Fibroblast of lung (primary cell): ENCODE measurements at regions not wholly inside any gene's neighbourhood (a gene's known extent, or its start where the extent isn't known, plus 50 kb on each side); places are given as distances from the start of the nearest gene placed in this dataset.

Experiments used
- CTCF ChIP-seq, 2 donors: IDR thresholded peaks in 1 of 2; conservative IDR thresholded peaks in 1 of 2; 1 replicate in 1 of 2; 2 replicates in 1 of 2; pipeline ENCODE4 v1.5.1; 2011 to 2012; ENCODE audit warnings: low read length in 2 of 2, control low read depth in 1 of 2, inconsistent platforms in 1 of 2, low read depth in 1 of 2, mild to moderate bottlenecking in 1 of 2
- EZH2 ChIP-seq: IDR thresholded peaks from 2 replicates; pipeline ENCODE4 v1.5.1; 2012; ENCODE audit warnings: low read length, control low read depth, mild to moderate bottlenecking; ENCODE audit errors: missing control alignments

GRCh38 chr6:150813319-150813992, 52.0 kb upstream of the MTHFD1L start:
- no peak for TF ChIP-seq CTCF (conservative IDR thresholded peaks at IDR 0.05 in 1 of 2, IDR thresholded peaks at IDR 0.05 in 1 of 2; ENCODE audit: low read depth in 1 of 2, low read length in 2 of 2)
- no peak for TF ChIP-seq EZH2
